Testis (tissue), 2 donors: ENCODE measurements at regions not wholly inside any gene's neighbourhood (a gene's known extent, or its start where the extent isn't known, plus 50 kb on each side); places are given as distances from the start of the nearest gene placed in this dataset.
"Not testable (repeated sequence)": the region's sequence is repeated elsewhere in the genome, so short reads cannot be mapped to it uniquely, and the experiment has no call there.

Source experiments
- DNase-seq: peaks from one replicate; pipeline ENCODE4 v3.0.0-alpha.2; 2019
- H3K27ac ChIP-seq, 2 donors: fragments of 200-600 bp; sonication (generic); one replicate each; pipeline ENCODE4 v1.5.1; 2019
- H3K27me3 ChIP-seq: fragments of 200-600 bp; sonication (generic); one replicate; pipeline ENCODE4 v1.5.1; 2019
- H3K36me3 ChIP-seq: fragments of 200-600 bp; sonication (generic); one replicate; pipeline ENCODE4 v1.5.1; 2017; ENCODE audit warnings: low read depth; ENCODE audit errors: missing control alignments
- H3K4me1 ChIP-seq: fragments of 200-600 bp; sonication (generic); one replicate; pipeline ENCODE4 v1.5.1; 2019
- H3K4me3 ChIP-seq, 2 donors: fragments of 200-600 bp; sonication (generic); one replicate each; pipeline ENCODE4 v1.5.1; 2017 to 2019
- H3K9me3 ChIP-seq: fragments of 200-600 bp; sonication (generic); one replicate; pipeline ENCODE4 v1.5.1; 2017
- POLR2A ChIP-seq: fragments of 450-650 bp; IDR thresholded peaks from one replicate; pipeline ENCODE4 v1.6.1; 2017; ENCODE audit warnings: antibody characterized with exemption, mild to moderate bottlenecking, moderate library complexity
- WGBS, 2 donors: methylation state at CpG; one replicate each; pipeline ENCODE4 v1.1.5; 2018; 5-methylcytosine and 5-hydroxymethylcytosine counted together
- intact Hi-C: fragments of 100-400 bp; cut with DNase I; formaldehyde crosslinking; loops from one replicate; pipeline ENCODE4 v1.15.1; 2023; ENCODE audit warnings: low total_unique reads
- TF ChIP-seq, protein P1 (sequence below), 3 experiments: fragments of 450-650 bp in 2 of 3; fragments of 200-600 bp in 1 of 3; sonication (generic) in 1 of 3; IDR thresholded peaks; one replicate each; pipeline ENCODE4 v1.5.1; 2016 to 2019; ENCODE audit warnings: antibody characterized with exemption in 3 of 3, mild to moderate bottlenecking in 2 of 3, moderate library complexity in 1 of 3

GRCh38 chr5:174947548-174947947 lies 223.2 kb downstream of the MSX2 start:
- H3K27me3 ChIP-seq = no peaks in the 10 kb centered on the region
- H3K4me1 ChIP-seq = no peaks in the 10 kb centered on the region
- H3K27ac ChIP-seq = no peak overlapping the region
- intact Hi-C loops = no loop called here
- no peaks in the 10 kb centered on the region for H3K9me3 ChIP-seq
- no peak for TF ChIP-seq POLR2A
- TF ChIP-seq, protein P1, sequence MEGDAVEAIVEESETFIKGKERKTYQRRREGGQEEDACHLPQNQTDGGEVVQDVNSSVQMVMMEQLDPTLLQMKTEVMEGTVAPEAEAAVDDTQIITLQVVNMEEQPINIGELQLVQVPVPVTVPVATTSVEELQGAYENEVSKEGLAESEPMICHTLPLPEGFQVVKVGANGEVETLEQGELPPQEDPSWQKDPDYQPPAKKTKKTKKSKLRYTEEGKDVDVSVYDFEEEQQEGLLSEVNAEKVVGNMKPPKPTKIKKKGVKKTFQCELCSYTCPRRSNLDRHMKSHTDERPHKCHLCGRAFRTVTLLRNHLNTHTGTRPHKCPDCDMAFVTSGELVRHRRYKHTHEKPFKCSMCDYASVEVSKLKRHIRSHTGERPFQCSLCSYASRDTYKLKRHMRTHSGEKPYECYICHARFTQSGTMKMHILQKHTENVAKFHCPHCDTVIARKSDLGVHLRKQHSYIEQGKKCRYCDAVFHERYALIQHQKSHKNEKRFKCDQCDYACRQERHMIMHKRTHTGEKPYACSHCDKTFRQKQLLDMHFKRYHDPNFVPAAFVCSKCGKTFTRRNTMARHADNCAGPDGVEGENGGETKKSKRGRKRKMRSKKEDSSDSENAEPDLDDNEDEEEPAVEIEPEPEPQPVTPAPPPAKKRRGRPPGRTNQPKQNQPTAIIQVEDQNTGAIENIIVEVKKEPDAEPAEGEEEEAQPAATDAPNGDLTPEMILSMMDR (IDR thresholded peaks at IDR 0.05) = no peak
- H3K36me3 ChIP-seq = no peaks in the 10 kb centered on the region
- no peak overlapping the region for H3K4me3 ChIP-seq
- no peak for DNase-seq
- 65 to 67% methylated on average over 1 of the region's 1 CpG for WGBS, 2 donors

GRCh38 chr5:174945853-174946252 lies 221.5 kb downstream of the MSX2 start:
- H3K9me3 ChIP-seq = no peaks in the 10 kb centered on the region
- H3K4me3 ChIP-seq = no peak overlapping the region
- H3K27me3 ChIP-seq = no peaks in the 10 kb centered on the region
- WGBS, 2 donors = 69 to 80% methylated on average over 6 to 7 of the region's 7 CpGs
- TF ChIP-seq POLR2A = no peak
- TF ChIP-seq, protein P1 (IDR thresholded peaks at IDR 0.05) = no peak
- no peak for DNase-seq
- H3K36me3 ChIP-seq = no peaks in the 10 kb centered on the region
- intact Hi-C loops = no loop called here
- H3K27ac ChIP-seq = no peak overlapping the region
- H3K4me1 ChIP-seq = no peaks in the 10 kb centered on the region

GRCh38 chr5:174943785-174944184 lies 219.4 kb downstream of the MSX2 start:
- H3K4me3 ChIP-seq = no peak overlapping the region
- DNase-seq = no peak

GRCh38 chr5:174943002-174943401 lies 218.6 kb downstream of the MSX2 start:
- H3K27me3 ChIP-seq, H3K4me3 ChIP-seq, H3K27ac ChIP-seq, H3K9me3 ChIP-seq, H3K36me3 ChIP-seq, DNase-seq, H3K4me1 ChIP-seq, intact Hi-C loops: not testable (repeated sequence)
- 90 to 93% methylated on average over 1 of the region's 1 CpG for WGBS, 2 donors

More at GRCh38 chr5:174943785-174944184, 219.4 kb downstream of the MSX2 start:
- Histone ChIP-seq H3K9me3 (no peaks in the 10 kb centered on the region), H3K4me1 (no peaks in the 10 kb centered on the region), H3K27me3 (no peaks in the 10 kb centered on the region), H3K36me3 (no peaks in the 10 kb centered on the region), H3K27ac (no peak overlapping the region)
- 76 to 93% methylated on average over 3 of the region's 3 CpGs for WGBS, 2 donors
- TF ChIP-seq, protein P1 (IDR thresholded peaks at IDR 0.05) = no peak
- TF ChIP-seq POLR2A = no peak
- intact Hi-C loops = no loop called here

DNA sequence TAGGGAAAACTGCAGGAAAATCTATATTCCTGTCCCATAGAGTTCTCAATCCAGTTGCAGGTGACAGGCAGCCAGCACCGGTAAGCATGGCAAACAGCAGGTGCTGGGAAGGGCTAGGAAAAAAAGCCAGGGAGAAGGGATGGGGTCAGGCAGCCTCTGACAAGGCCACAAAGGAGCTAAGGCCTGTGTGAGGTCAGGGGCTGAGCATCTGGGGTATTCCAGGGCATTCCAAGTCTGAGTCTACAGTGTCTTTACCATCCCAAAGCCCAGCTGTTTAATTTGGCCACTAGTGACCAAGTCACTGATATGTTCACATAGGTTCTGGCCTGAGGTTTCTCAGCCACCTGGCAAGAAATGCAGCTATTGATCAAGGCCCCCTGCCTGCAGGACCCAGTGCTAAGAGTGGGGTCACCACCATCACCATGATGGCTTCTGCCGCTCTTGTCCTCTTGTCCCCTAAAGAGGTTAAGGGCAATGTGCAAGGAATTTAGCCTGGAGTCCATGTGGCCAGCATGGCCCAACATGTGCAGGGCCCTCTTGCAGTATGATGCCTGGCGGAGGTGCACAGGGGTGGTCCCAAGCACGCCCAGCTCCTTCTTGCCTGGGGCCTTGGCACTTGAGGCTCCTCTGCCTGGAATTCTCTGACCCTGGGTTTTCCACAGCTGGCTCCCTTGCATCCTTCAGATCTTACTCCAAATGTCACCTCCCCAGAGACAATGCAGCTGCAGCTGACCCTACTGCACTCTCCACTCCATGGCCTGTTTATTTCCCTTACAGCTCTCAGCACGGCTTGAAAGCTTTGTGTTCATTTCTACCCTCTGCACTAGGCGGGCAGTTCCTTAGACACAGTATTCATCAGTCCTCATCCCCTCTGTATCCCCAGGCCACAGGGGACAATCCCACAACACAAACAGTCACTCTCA lies 213.1 kb downstream of the MSX2 start:
- Histone ChIP-seq H3K4me3 (no peak overlapping the region), H3K27ac (no peak overlapping the region), H3K36me3 (no peaks in the 10 kb centered on the region), H3K27me3 (no peaks in the 10 kb centered on the region), H3K4me1 (no peaks in the 10 kb centered on the region), H3K9me3 (no peaks in the 10 kb centered on the region)
- intact Hi-C loops = no loop called here
- WGBS, 2 donors = 83 to 84% methylated on average over 4 to 6 of the region's 6 CpGs
- no peak for DNase-seq
- TF ChIP-seq POLR2A = no peak
- TF ChIP-seq, protein P1 (IDR thresholded peaks at IDR 0.05) = no peak
